SH-SY5Y (cell line): ENCODE measurements at regions not wholly inside any gene's neighbourhood (a gene's known extent, or its start where the extent isn't known, plus 50 kb on each side); places are given as distances from the start of the nearest gene placed in this dataset.

Experiments
- GATA2 ChIP-seq: IDR thresholded peaks from 2 replicates; pipeline ENCODE4 v1.6.1; 2011; ENCODE audit warnings: mild to moderate bottlenecking, low read depth, low read length
- GATA3 ChIP-seq: IDR thresholded peaks from 2 replicates; pipeline ENCODE4 v1.6.1; 2011; ENCODE audit warnings: low read depth, mild to moderate bottlenecking, low read length, moderate library complexity

DNA sequence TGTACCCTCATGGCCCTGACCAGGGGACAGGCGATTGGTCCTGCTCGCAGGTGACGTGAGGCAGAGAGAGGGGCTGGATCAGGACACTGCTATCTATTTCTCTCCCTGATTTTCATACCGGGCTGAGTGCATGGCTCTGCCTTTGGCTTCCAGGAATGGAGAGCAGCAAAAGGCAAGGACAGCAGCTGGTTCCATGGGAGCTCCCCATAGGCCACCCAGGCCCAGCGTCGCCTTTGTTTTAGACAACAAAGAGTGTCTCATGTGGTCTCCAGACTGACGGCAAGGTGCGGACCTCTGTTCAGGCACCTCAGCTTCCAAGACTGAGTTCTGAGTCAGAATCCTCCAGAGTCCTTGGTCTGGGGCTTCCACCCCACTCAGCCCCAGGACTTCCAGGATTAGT is 123.1 kb downstream of the VEGFA start:
- TF ChIP-seq GATA3: no peak
- TF ChIP-seq GATA2: no peak
